Liver (tissue), 8 donors: ENCODE measurements at regions not wholly inside any gene's neighbourhood (a gene's known extent, or its start where the extent isn't known, plus 50 kb on each side); places are given as distances from the start of the nearest gene placed in this dataset.

Experiments
- DNase-seq: peaks from one replicate; pipeline ENCODE4 v3.0.0-alpha.2; 2017; ENCODE audit warnings: low spot score
- H3K27ac ChIP-seq, 2 donors: one replicate each; pipeline ENCODE4 v1.7.0; 2013; ENCODE audit warnings: inconsistent platforms in 2 of 2, low read length in 2 of 2, control low read depth in 1 of 2, low read depth in 1 of 2, mild to moderate bottlenecking in 1 of 2
- H3K27me3 ChIP-seq, 4 donors: one replicate each; pipeline versions ENCODE4 v1.6.1 to v1.7.0; 2013; ENCODE audit warnings: low read length in 3 of 4, inconsistent platforms in 1 of 4, mild to moderate bottlenecking in 1 of 4, moderate library complexity in 1 of 4; ENCODE audit not compliant: control insufficient read depth in 4 of 4, insufficient read depth in 4 of 4
- H3K36me3 ChIP-seq, 4 donors: one replicate each; pipeline versions ENCODE4 v1.6.1 to v1.7.0; 2013; ENCODE audit warnings: low read length in 3 of 4, mild to moderate bottlenecking in 3 of 4, low read depth in 1 of 4, moderate library complexity in 1 of 4; ENCODE audit not compliant: control insufficient read depth in 4 of 4, insufficient read depth in 3 of 4
- H3K4me1 ChIP-seq, 4 donors: one replicate each; pipeline versions ENCODE4 v1.6.1 to v1.7.0; 2013; ENCODE audit warnings: low read length in 3 of 4, mild to moderate bottlenecking in 3 of 4, moderate library complexity in 1 of 4; ENCODE audit not compliant: control insufficient read depth in 4 of 4, insufficient read depth in 4 of 4
- H3K4me3 ChIP-seq, 3 donors: one replicate each; pipeline versions ENCODE4 v1.6.1 to v1.7.0; 2013; ENCODE audit warnings: low read length in 3 of 3, control low read depth in 1 of 3, low read depth in 1 of 3, mild to moderate bottlenecking in 1 of 3
- H3K9ac ChIP-seq, 2 donors: one replicate each; pipeline ENCODE4 v1.7.0; 2013; ENCODE audit warnings: low read length in 2 of 2, mild to moderate bottlenecking in 2 of 2, moderate library complexity in 2 of 2, control low read depth in 1 of 2, low read depth in 1 of 2
- H3K9me3 ChIP-seq, 4 donors: one replicate each; pipeline versions ENCODE4 v1.6.1 to v1.7.0; 2013; ENCODE audit warnings: low read length in 3 of 4; ENCODE audit not compliant: control insufficient read depth in 4 of 4
- EGR1 ChIP-seq, 2 donors: IDR thresholded peaks; 2 replicates each; pipeline ENCODE4 v1.6.1; 2016 to 2018; ENCODE audit warnings: antibody characterized with exemption in 2 of 2, low read depth in 2 of 2
- FOXA1 ChIP-seq: IDR thresholded peaks from 2 replicates; pipeline ENCODE4 v1.6.1; 2016; ENCODE audit warnings: antibody characterized with exemption
- FOXA2 ChIP-seq: IDR thresholded peaks from 2 replicates; pipeline ENCODE4 v1.6.1; 2016; ENCODE audit warnings: antibody characterized with exemption
- GABPA ChIP-seq, 2 donors: IDR thresholded peaks in 1 of 2; conservative IDR thresholded peaks in 1 of 2; 2 replicates each; pipeline ENCODE4 v1.6.1; 2016; ENCODE audit warnings: antibody characterized with exemption in 2 of 2, mild to moderate bottlenecking in 1 of 2, moderate library complexity in 1 of 2
- HNF4A ChIP-seq, 2 donors: conservative IDR thresholded peaks; 2 replicates each; pipeline ENCODE4 v1.6.1; 2016; ENCODE audit warnings: antibody characterized with exemption in 2 of 2, mild to moderate bottlenecking in 2 of 2
- HNF4G ChIP-seq: IDR thresholded peaks from 2 replicates; pipeline ENCODE4 v1.6.1; 2016; ENCODE audit warnings: antibody characterized with exemption
- JUND ChIP-seq, 2 donors: IDR thresholded peaks; 2 replicates each; pipeline ENCODE4 v1.6.1; 2016; ENCODE audit warnings: antibody characterized with exemption in 2 of 2
- REST ChIP-seq: IDR thresholded peaks from 2 replicates; pipeline ENCODE4 v1.6.1; 2016; ENCODE audit warnings: antibody characterized with exemption, mild to moderate bottlenecking
- RXRA ChIP-seq, 2 donors: IDR thresholded peaks; 2 replicates each; pipeline ENCODE4 v1.6.1; 2017 to 2018; ENCODE audit warnings: antibody characterized with exemption in 2 of 2, mild to moderate bottlenecking in 1 of 2
- SP1 ChIP-seq: IDR thresholded peaks from 2 replicates; pipeline ENCODE4 v1.6.1; 2018; ENCODE audit warnings: antibody characterized with exemption, mild to moderate bottlenecking
- TAF1 ChIP-seq: conservative IDR thresholded peaks from 2 replicates; pipeline ENCODE4 v1.6.1; 2016; ENCODE audit warnings: antibody characterized with exemption, mild to moderate bottlenecking
- YY1 ChIP-seq: IDR thresholded peaks from 2 replicates; pipeline ENCODE4 v1.6.1; 2016; ENCODE audit warnings: antibody characterized with exemption, mild to moderate bottlenecking
- WGBS: extraction: QIAGEN DNeasy Blood & Tissue Kit; methylation state at CpG from one replicate; pipeline ENCODE4 v1.1.7; 2013; 5-methylcytosine and 5-hydroxymethylcytosine counted together
- TF ChIP-seq, protein P1 (sequence below): fragments of 150-350 bp; IDR thresholded peaks from 2 replicates; pipeline ENCODE4 v1.5.1; 2017; ENCODE audit warnings: improper control_type of control experiment, low read depth, low read length; ENCODE audit not compliant: missing input control
- donor health status: healthy.
- donor health status: healthy.
- donor health status: healthy.
- donor health status: healthy.
- donor health status: healthy.

DNA sequence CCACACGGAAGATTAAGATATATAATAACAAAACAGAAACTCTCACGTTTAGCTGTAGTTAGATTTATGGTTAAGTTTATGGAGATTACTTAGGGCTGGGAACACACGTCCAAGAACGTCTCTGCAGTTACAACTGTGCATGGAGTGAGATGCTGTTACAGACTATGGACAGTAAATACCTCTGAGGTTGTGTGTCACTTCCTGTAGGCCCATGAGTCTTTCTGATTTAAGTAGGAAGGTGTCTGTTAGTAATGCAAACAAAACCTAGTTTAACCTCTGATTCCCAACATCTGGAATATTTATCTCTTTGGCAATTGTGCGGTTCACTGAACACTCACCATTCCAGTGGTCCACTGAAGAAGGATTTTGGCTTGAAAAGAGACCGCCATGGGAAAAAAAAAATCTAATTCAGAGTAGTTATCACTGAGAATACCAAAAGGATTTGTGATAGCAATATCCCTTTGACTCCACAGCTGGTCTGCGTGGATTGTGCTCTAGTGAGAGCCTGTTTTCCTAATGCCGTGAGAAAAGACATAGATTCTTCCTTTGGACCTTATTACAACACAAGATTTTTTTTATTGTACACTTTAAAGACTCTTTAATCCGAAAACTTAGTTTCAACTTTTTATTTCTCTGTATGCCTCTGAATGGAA, 478.2 kb upstream of the CITED2 start:
- no peaks in the 10 kb centered on the region for H3K9me3 ChIP-seq
- no peak overlapping the region for H3K27ac ChIP-seq
- H3K4me3 ChIP-seq: no peak overlapping the region
- DNase-seq: no peak
- 76% methylated on average over 9 of the region's 9 CpGs for WGBS
- no peak overlapping the region for H3K9ac ChIP-seq
- no peaks in the 10 kb centered on the region for H3K36me3 ChIP-seq
- H3K4me1 ChIP-seq: peaks cover 4 to 17% (median 11%) of the 10 kb centered on the region in 4 donors
- no peaks in the 10 kb centered on the region for H3K27me3 ChIP-seq
- TF ChIP-seq HNF4A (conservative IDR thresholded peaks at IDR 0.05): no peak
- TF ChIP-seq JUND (IDR thresholded peaks at IDR 0.05): no peak
- no peak for TF ChIP-seq REST

- Histone ChIP-seq H3K27me3 (no peaks in the 10 kb centered on the region), H3K9ac (no peak overlapping the region), H3K27ac (no peak overlapping the region), H3K4me3 (no peak overlapping the region), H3K9me3 (no peaks in the 10 kb centered on the region), H3K4me1 (peaks cover 4 to 17% (median 14%) of the 10 kb centered on the region in 4 donors), H3K36me3 (no peaks in the 10 kb centered on the region)
- no peak for DNase-seq
- TF ChIP-seq TAF1 (no peak), YY1 (no peak), EGR1 (IDR thresholded peaks at IDR 0.05; ENCODE audit: low read depth in 2 of 2) (no peak), HNF4G (no peak), FOXA1 (no peak), FOXA2 (no peak), RXRA (IDR thresholded peaks at IDR 0.05) (no peak), SP1 (no peak)
- TF ChIP-seq, protein P1, sequence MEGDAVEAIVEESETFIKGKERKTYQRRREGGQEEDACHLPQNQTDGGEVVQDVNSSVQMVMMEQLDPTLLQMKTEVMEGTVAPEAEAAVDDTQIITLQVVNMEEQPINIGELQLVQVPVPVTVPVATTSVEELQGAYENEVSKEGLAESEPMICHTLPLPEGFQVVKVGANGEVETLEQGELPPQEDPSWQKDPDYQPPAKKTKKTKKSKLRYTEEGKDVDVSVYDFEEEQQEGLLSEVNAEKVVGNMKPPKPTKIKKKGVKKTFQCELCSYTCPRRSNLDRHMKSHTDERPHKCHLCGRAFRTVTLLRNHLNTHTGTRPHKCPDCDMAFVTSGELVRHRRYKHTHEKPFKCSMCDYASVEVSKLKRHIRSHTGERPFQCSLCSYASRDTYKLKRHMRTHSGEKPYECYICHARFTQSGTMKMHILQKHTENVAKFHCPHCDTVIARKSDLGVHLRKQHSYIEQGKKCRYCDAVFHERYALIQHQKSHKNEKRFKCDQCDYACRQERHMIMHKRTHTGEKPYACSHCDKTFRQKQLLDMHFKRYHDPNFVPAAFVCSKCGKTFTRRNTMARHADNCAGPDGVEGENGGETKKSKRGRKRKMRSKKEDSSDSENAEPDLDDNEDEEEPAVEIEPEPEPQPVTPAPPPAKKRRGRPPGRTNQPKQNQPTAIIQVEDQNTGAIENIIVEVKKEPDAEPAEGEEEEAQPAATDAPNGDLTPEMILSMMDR: no peak
- WGBS: 83% methylated on average over 2 of the region's 2 CpGs
These were observed 477.6 kb upstream of the CITED2 start for GRCh38 chr6:139852067-139852466.

DNA sequence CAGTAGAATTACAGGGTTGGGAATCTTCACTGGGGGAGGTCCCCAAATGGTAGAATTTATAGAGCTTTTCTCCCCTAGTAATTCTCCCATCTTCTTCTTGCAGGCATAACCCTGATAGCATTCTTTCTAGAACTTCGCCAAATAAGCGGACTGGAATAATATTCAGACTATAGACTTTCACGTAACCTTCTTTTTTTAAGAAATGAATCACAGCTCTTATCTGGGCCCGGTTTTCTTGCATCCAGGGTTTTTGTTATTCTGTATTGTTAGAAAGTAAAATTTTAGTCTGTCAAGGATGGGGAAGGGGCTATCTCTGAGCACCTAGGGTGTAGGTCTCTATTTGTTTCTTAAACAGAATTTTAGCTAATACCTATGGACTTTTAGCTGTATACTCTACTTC, 476.8 kb upstream of the CITED2 start:
- Histone ChIP-seq H3K4me1 (peaks cover 4 to 17% (median 13%) of the 10 kb centered on the region in 4 donors), H3K27ac (no peak overlapping the region), H3K27me3 (no peaks in the 10 kb centered on the region), H3K9ac (no peak overlapping the region), H3K4me3 (no peak overlapping the region), H3K36me3 (no peaks in the 10 kb centered on the region), H3K9me3 (no peaks in the 10 kb centered on the region)
- 48% methylated on average over 4 of the region's 4 CpGs for WGBS
- TF ChIP-seq GABPA (IDR thresholded peaks at IDR 0.05 in 1 of 2, conservative IDR thresholded peaks at IDR 0.05 in 1 of 2) (no peak), FOXA2 (no peak), RXRA (IDR thresholded peaks at IDR 0.05) (no peak), TAF1 (no peak), HNF4G (no peak), JUND (IDR thresholded peaks at IDR 0.05) (no peak), FOXA1 (no peak), HNF4A (conservative IDR thresholded peaks at IDR 0.05) (no peak), SP1 (no peak)
- DNase-seq: no peak
